ENCODE measurements at regions not wholly inside any gene's neighbourhood (a gene's known extent, or its start where the extent isn't known, plus 50 kb on each side); places are given as distances from the start of the nearest gene placed in this dataset.

GRCh38 chr21:25092441-25093011, 514.8 kb downstream of the MRPL39 start:
- DNase-seq (no peak), ATAC-seq (ENCODE audit: insufficient read depth, low read depth) (no peak)
- no peak overlapping the region for H3K4me3 ChIP-seq (ENCODE audit: low read depth in 1 of 2, low read length in 2 of 2)

GRCh38 chr21:25081096-25081495, 526.2 kb downstream of the MRPL39 start:
- DNase-seq, result no peak
- Histone ChIP-seq H4K20me1 (ENCODE audit: insufficient read depth, low read length) (no peaks in the 10 kb centered on the region), H3K9me3 (ENCODE audit: insufficient read depth, low read length, severe bottlenecking) (no peaks in the 10 kb centered on the region), H3K4me3 (ENCODE audit: low read depth in 1 of 2, low read length in 2 of 2) (no peak overlapping the region), H3K4me2 (ENCODE audit: insufficient read depth, low read length) (no peak overlapping the region), H3K4me1 (ENCODE audit: insufficient read depth, low read length) (no peaks in the 10 kb centered on the region), H3K27ac (ENCODE audit: low read length) (no peak overlapping the region), H2AFZ (ENCODE audit: low read depth, low read length) (no peak overlapping the region), H3K79me2 (ENCODE audit: insufficient read depth, low read length) (no peaks in the 10 kb centered on the region), H3K27me3 (ENCODE audit: insufficient read depth, low read length, poor library complexity) (no peaks in the 10 kb centered on the region), H3K36me3 (ENCODE audit: insufficient read depth, low read length) (no peaks in the 10 kb centered on the region), H3K9ac (ENCODE audit: low read depth, low read length) (no peak overlapping the region)
- TF ChIP-seq EZH2 (IDR thresholded peaks at IDR 0.05; ENCODE audit: borderline replicate concordance, low read depth, low read length, severe bottlenecking) (no peak), CTCF (IDR thresholded peaks at IDR 0.05; ENCODE audit: borderline replicate concordance, extremely low read depth, low read length, poor library complexity, severe bottlenecking) (no peak)
- no peak for ATAC-seq (ENCODE audit: insufficient read depth, low read depth)

More at GRCh38 chr21:25092441-25093011, 514.8 kb downstream of the MRPL39 start:
- H3K4me2 ChIP-seq (ENCODE audit: insufficient read depth, low read length), result no peak overlapping the region
- H3K27ac ChIP-seq (ENCODE audit: low read length), result no peak overlapping the region
- no peak overlapping the region for H2AFZ ChIP-seq (ENCODE audit: low read depth, low read length)
- H4K20me1 ChIP-seq (ENCODE audit: insufficient read depth, low read length), result no peaks in the 10 kb centered on the region
- H3K27me3 ChIP-seq (ENCODE audit: insufficient read depth, low read length, poor library complexity), result no peaks in the 10 kb centered on the region
- H3K79me2 ChIP-seq (ENCODE audit: insufficient read depth, low read length), result no peaks in the 10 kb centered on the region
- no peak for TF ChIP-seq CTCF (IDR thresholded peaks at IDR 0.05; ENCODE audit: borderline replicate concordance, extremely low read depth, low read length, poor library complexity, severe bottlenecking)
- TF ChIP-seq EZH2 (IDR thresholded peaks at IDR 0.05; ENCODE audit: borderline replicate concordance, low read depth, low read length, severe bottlenecking), result no peak
- H3K9ac ChIP-seq (ENCODE audit: low read depth, low read length), result no peak overlapping the region
- H3K36me3 ChIP-seq (ENCODE audit: insufficient read depth, low read length), result no peaks in the 10 kb centered on the region
- peaks cover 4% of the 10 kb centered on the region for H3K9me3 ChIP-seq (ENCODE audit: insufficient read depth, low read length, severe bottlenecking)
- H3K4me1 ChIP-seq (ENCODE audit: insufficient read depth, low read length), result no peaks in the 10 kb centered on the region

- Histone ChIP-seq H3K9me3 (ENCODE audit: insufficient read depth, low read length, severe bottlenecking) (no peaks in the 10 kb centered on the region), H3K36me3 (ENCODE audit: insufficient read depth, low read length) (no peaks in the 10 kb centered on the region), H3K27me3 (ENCODE audit: insufficient read depth, low read length, poor library complexity) (no peaks in the 10 kb centered on the region), H3K9ac (ENCODE audit: low read depth, low read length) (no peak overlapping the region), H3K4me2 (ENCODE audit: insufficient read depth, low read length) (no peak overlapping the region), H3K79me2 (ENCODE audit: insufficient read depth, low read length) (no peaks in the 10 kb centered on the region), H3K4me1 (ENCODE audit: insufficient read depth, low read length) (no peaks in the 10 kb centered on the region), H2AFZ (ENCODE audit: low read depth, low read length) (no peak overlapping the region), H4K20me1 (ENCODE audit: insufficient read depth, low read length) (no peaks in the 10 kb centered on the region), H3K4me3 (ENCODE audit: low read depth in 1 of 2, low read length in 2 of 2) (no peak overlapping the region), H3K27ac (ENCODE audit: low read length) (no peak overlapping the region)
- no peak for ATAC-seq (ENCODE audit: insufficient read depth, low read depth)
- TF ChIP-seq CTCF (IDR thresholded peaks at IDR 0.05; ENCODE audit: borderline replicate concordance, extremely low read depth, low read length, poor library complexity, severe bottlenecking) (no peak), EZH2 (IDR thresholded peaks at IDR 0.05; ENCODE audit: borderline replicate concordance, low read depth, low read length, severe bottlenecking) (no peak)
- no peak for DNase-seq
These were observed 526.6 kb downstream of the MRPL39 start for GRCh38 chr21:25080661-25081060.

Measured in DND-41 (cell line).